ENCODE measurements at regions not wholly inside any gene's neighbourhood (a gene's known extent, or its start where the extent isn't known, plus 50 kb on each side); places are given as distances from the start of the nearest gene placed in this dataset.

- in situ Hi-C loops (cut with MboI) = no loop called here
- intact Hi-C loops (cut with micrococcal nuclease) = no loop called here
- FAIRE-seq (no peak), ATAC-seq (no peak), DNase-seq (ENCODE audit: extremely low read depth in 1 of 4, low spot score in 3 of 4) (peak in 2 of 4 experiments; percentile 12 to 21)
- H3K27ac ChIP-seq (ENCODE audit: extremely low read depth, low read depth, low read length) = no peak overlapping the region
- no peak overlapping the region for H3K4me3 ChIP-seq
- peaks cover 7 to 20% of the 10 kb centered on the region in 2 experiments; a peak in 4 of 5 replicates for H3K4me1 ChIP-seq (replicated peaks in 1 of 2; ENCODE audit: control insufficient read depth in 2 of 2, insufficient read depth in 2 of 2, low read length in 2 of 2)
- TF ChIP-seq FOXP1 (CRISPR knock-in tag; IDR thresholded peaks at IDR 0.05) (no peak), KLF10 (CRISPR knock-in tag; IDR thresholded peaks at IDR 0.05) (no peak), OTX1 (CRISPR knock-in tag; IDR thresholded peaks at IDR 0.05) (no peak), ESRRB (CRISPR knock-in tag; IDR thresholded peaks at IDR 0.05; ENCODE audit: borderline replicate concordance) (no peak), ZNF282 (CRISPR knock-in tag; IDR thresholded peaks at IDR 0.05) (no peak), ASH1L (IDR thresholded peaks at IDR 0.05; ENCODE audit: borderline replicate concordance, low read depth, partially characterized antibody) (no peak), CEBPG (CRISPR knock-in tag; IDR thresholded peaks at IDR 0.05) (no peak), CEBPG (tag; conservative IDR thresholded peaks at IDR 0.05 in 1 of 2, IDR thresholded peaks at IDR 0.05 in 1 of 2) (no peak)
- TF ChIP-seq, protein P1, sequence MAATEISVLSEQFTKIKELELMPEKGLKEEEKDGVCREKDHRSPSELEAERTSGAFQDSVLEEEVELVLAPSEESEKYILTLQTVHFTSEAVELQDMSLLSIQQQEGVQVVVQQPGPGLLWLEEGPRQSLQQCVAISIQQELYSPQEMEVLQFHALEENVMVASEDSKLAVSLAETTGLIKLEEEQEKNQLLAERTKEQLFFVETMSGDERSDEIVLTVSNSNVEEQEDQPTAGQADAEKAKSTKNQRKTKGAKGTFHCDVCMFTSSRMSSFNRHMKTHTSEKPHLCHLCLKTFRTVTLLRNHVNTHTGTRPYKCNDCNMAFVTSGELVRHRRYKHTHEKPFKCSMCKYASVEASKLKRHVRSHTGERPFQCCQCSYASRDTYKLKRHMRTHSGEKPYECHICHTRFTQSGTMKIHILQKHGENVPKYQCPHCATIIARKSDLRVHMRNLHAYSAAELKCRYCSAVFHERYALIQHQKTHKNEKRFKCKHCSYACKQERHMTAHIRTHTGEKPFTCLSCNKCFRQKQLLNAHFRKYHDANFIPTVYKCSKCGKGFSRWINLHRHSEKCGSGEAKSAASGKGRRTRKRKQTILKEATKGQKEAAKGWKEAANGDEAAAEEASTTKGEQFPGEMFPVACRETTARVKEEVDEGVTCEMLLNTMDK (IDR thresholded peaks at IDR 0.05; ENCODE audit: borderline replicate concordance, insufficient read depth, low read depth, low read length, poor library complexity, severe bottlenecking) = no peak
- H3K27me3 ChIP-seq (ENCODE audit: control insufficient read depth in 2 of 2, insufficient read depth in 2 of 2, low read length in 2 of 2) = no peaks in the 10 kb centered on the region; a peak in 1 of 5 replicates
- ChIA-PET CTCF (ENCODE audit: low intra/inter-chr PET ratio) (no interaction called here), POLR2A (no interaction called here)
- H3K9me3 ChIP-seq (replicated peaks; ENCODE audit: control insufficient read depth, insufficient read depth, low read depth, low read length) = no peaks in the 10 kb centered on the region
- BruUV-seq (replicated peaks) = no TSS peak
- H3K4me2 ChIP-seq (ENCODE audit: insufficient read depth, low read length) = 0 out of 2 replicates have a peak overlapping the region, but pooled peaks have one; percentile 19
- H4K20me1 ChIP-seq (replicated peaks; ENCODE audit: control insufficient read depth, insufficient read depth, low read length) = no peaks in the 10 kb centered on the region
- H3K79me2 ChIP-seq (ENCODE audit: control insufficient read depth, insufficient read depth, low read length) = no peaks in the 10 kb centered on the region
- no peaks in the 10 kb centered on the region for H3K9me1 ChIP-seq (ENCODE audit: control insufficient read depth, insufficient read depth, low read length)
- H3K9ac ChIP-seq (ENCODE audit: insufficient read depth in 1 of 2, low read depth in 2 of 2, low read length in 2 of 2) = no peak overlapping the region
- 47% methylated on average over 4 of the region's 4 CpGs for WGBS (ENCODE audit: insufficient coverage, low coverage, missing lambda C conversion rate)
- H2AFZ ChIP-seq (ENCODE audit: low read depth, low read length) = peak overlapping the region; percentile 79; the same call in 1 of the 2 replicates
- H3K36me3 ChIP-seq (ENCODE audit: control insufficient read depth, insufficient read depth, low read length) = no peaks in the 10 kb centered on the region; the same call in 2 of the 3 replicates
Observed at GRCh38 chr12:71266606-71267005, 108.8 kb upstream of the TSPAN8 start.
